CD4-positive, alpha-beta T cell (primary cell): ENCODE measurements at regions not wholly inside any gene's neighbourhood (a gene's known extent, or its start where the extent isn't known, plus 50 kb on each side); places are given as distances from the start of the nearest gene placed in this dataset.

Experiments used
- ATAC-seq: fragments of 200-7000 bp; cut with Tn5 transposase; one replicate; pipeline ENCODE4 v1.10.0; 2022; ENCODE audit warnings: mild to moderate bottlenecking; ENCODE audit not compliant: poor library complexity
- CTCF ChIA-PET: fragments of 350-600 bp; sonication (Branson Sonifier 250); formaldehyde crosslinking; loops from one replicate; lab custom pipeline; 2021; ENCODE audit warnings: antibody characterized with exemption, inconsistent platforms; lab: Charles Lee
- POLR2A ChIA-PET: fragments of 350-600 bp; sonication (Branson Sonifier 250); formaldehyde crosslinking; loops from one replicate; lab custom pipeline; 2021; ENCODE audit warnings: antibody characterized with exemption, inconsistent platforms; lab: Charles Lee
- DNase-seq, 14 experiments: peaks; one replicate each; pipeline ENCODE4 v3.0.0-alpha.2; 2013 to 2020; ENCODE audit warnings: mixed read lengths in 2 of 14
- H3K27ac ChIP-seq, 2 donors: one replicate each; pipeline versions ENCODE4 v1.5.1 to v1.7.0; 2013; ENCODE audit warnings: low read length in 2 of 2, low read depth in 1 of 2, mild to moderate bottlenecking in 1 of 2
- H3K27me3 ChIP-seq, 2 experiments: 1 replicate in 1 of 2; 2 replicates in 1 of 2; pipeline versions ENCODE4 v1.6.1 to v1.7.0; 2013; ENCODE audit warnings: low read length in 2 of 2, control low read depth in 1 of 2, mild to moderate bottlenecking in 1 of 2, moderate library complexity in 1 of 2; ENCODE audit not compliant: insufficient read depth in 2 of 2, control insufficient read depth in 1 of 2
- H3K36me3 ChIP-seq: one replicate; pipeline ENCODE4 v1.6.1; 2013; ENCODE audit warnings: low read length, control low read depth; ENCODE audit not compliant: insufficient read depth
- H3K4me1 ChIP-seq: one replicate; pipeline ENCODE4 v1.6.1; 2013; ENCODE audit warnings: low read length, control low read depth; ENCODE audit not compliant: insufficient read depth
- H3K4me3 ChIP-seq: one replicate; pipeline ENCODE4 v1.5.1; 2013; ENCODE audit warnings: mild to moderate bottlenecking, low read length, moderate library complexity
- H3K9me3 ChIP-seq, 2 experiments: 1 replicate in 1 of 2; 2 replicates in 1 of 2; pipeline versions ENCODE4 v1.6.1 to v1.7.0; 2013; ENCODE audit warnings: low read length in 2 of 2, mild to moderate bottlenecking in 2 of 2, control low read depth in 1 of 2, moderate library complexity in 1 of 2; ENCODE audit not compliant: control insufficient read depth in 1 of 2, insufficient read depth in 1 of 2
- H3K27ac Mint-ChIP-seq: one replicate; pipeline ENCODE4 v1.8.0; 2020; ENCODE audit warnings: mixed read lengths
- H3K27me3 Mint-ChIP-seq: one replicate; pipeline ENCODE4 v1.8.0; 2021; ENCODE audit warnings: mixed read lengths
- H3K36me3 Mint-ChIP-seq: one replicate; pipeline ENCODE4 v1.8.0; 2021; ENCODE audit warnings: low read depth, mixed read lengths
- H3K4me1 Mint-ChIP-seq: one replicate; pipeline ENCODE4 v1.8.0; 2021; ENCODE audit warnings: low read depth, mixed read lengths
- H3K4me3 Mint-ChIP-seq: one replicate; pipeline ENCODE4 v1.8.0; 2020; ENCODE audit warnings: mild to moderate bottlenecking, mixed read lengths
- H3K9me3 Mint-ChIP-seq: one replicate; pipeline ENCODE4 v1.8.0; 2020; ENCODE audit warnings: mixed read lengths
- CTCF ChIP-seq: fragments of 200-600 bp; IDR thresholded peaks from one replicate; pipeline ENCODE4 v1.8.0; 2022; ENCODE audit warnings: antibody characterized with exemption, mild to moderate bottlenecking
- intact Hi-C, 2 experiments: fragments of 100-400 bp; cut with DNase I in 1 of 2; cut with micrococcal nuclease in 1 of 2; formaldehyde crosslinking; loops; one replicate each; pipeline versions ENCODE4 v1.15.1 to v1.9.0; 2023 to 2025; cut with DNase I, micrococcal nuclease

- no peak overlapping the region for H3K27ac ChIP-seq
- Mint-ChIP-seq H3K4me1 (no peaks in the 10 kb centered on the region), H3K27ac (no peak overlapping the region), H3K9me3 (no peaks in the 10 kb centered on the region), H3K27me3 (no peaks in the 10 kb centered on the region), H3K36me3 (no peaks in the 10 kb centered on the region), H3K4me3 (no peak overlapping the region)
- CTCF ChIA-PET, result no interaction called here
- no peak for ATAC-seq
- no peak overlapping the region for H3K4me3 ChIP-seq
- H3K27me3 ChIP-seq, result no peaks in the 10 kb centered on the region
- POLR2A ChIA-PET, result no interaction called here
- no peaks in the 10 kb centered on the region for H3K4me1 ChIP-seq
- H3K36me3 ChIP-seq, result no peaks in the 10 kb centered on the region
- DNase-seq, result no peak
- intact Hi-C loops, result no loop called here
- TF ChIP-seq CTCF, result no peak
- H3K9me3 ChIP-seq, result no peaks in the 10 kb centered on the region
Observed at GRCh38 chr2:217471319-217471718, 531.5 kb downstream of the TNS1 start.

GRCh38 chr2:217469203-217469810 lies 533.5 kb downstream of the TNS1 start:
- no peak for TF ChIP-seq CTCF
- Histone ChIP-seq H3K27me3 (no peaks in the 10 kb centered on the region), H3K4me1 (no peaks in the 10 kb centered on the region), H3K27ac (no peak overlapping the region), H3K36me3 (no peaks in the 10 kb centered on the region), H3K9me3 (no peaks in the 10 kb centered on the region), H3K4me3 (no peak overlapping the region)
- no peaks in the 10 kb centered on the region for H3K4me1 Mint-ChIP-seq
- intact Hi-C loops, result no loop called here
- H3K9me3 Mint-ChIP-seq, result no peaks in the 10 kb centered on the region
- no peak overlapping the region for H3K27ac Mint-ChIP-seq
- no peaks in the 10 kb centered on the region for H3K36me3 Mint-ChIP-seq
- ATAC-seq (no peak), DNase-seq (no peak)
- ChIA-PET POLR2A (no interaction called here), CTCF (no interaction called here)
- no peaks in the 10 kb centered on the region for H3K27me3 Mint-ChIP-seq
- no peak overlapping the region for H3K4me3 Mint-ChIP-seq

GRCh38 chr2:217468042-217468830 lies 534.6 kb downstream of the TNS1 start:
- Histone ChIP-seq H3K27me3 (no peaks in the 10 kb centered on the region), H3K9me3 (no peaks in the 10 kb centered on the region), H3K4me3 (no peak overlapping the region), H3K4me1 (no peaks in the 10 kb centered on the region), H3K27ac (no peak overlapping the region), H3K36me3 (no peaks in the 10 kb centered on the region)
- intact Hi-C loops, result no loop called here
- no peak for DNase-seq
- POLR2A ChIA-PET, result no interaction called here
- CTCF ChIA-PET, result no interaction called here
- no peak for TF ChIP-seq CTCF
- Mint-ChIP-seq H3K9me3 (no peaks in the 10 kb centered on the region), H3K27me3 (no peaks in the 10 kb centered on the region), H3K4me1 (no peaks in the 10 kb centered on the region), H3K4me3 (no peak overlapping the region), H3K27ac (no peak overlapping the region), H3K36me3 (no peaks in the 10 kb centered on the region)
- ATAC-seq, result no peak
